Endothelial cell of umbilical vein (primary cell): ENCODE measurements at regions not wholly inside any gene's neighbourhood (a gene's known extent, or its start where the extent isn't known, plus 50 kb on each side); places are given as distances from the start of the nearest gene placed in this dataset.

Source experiments
- BruUV-seq: library from RNA; stranded (reverse); fragments of 400-500 nt; replicated peaks from 2 replicates; lab custom pipeline; 2021; lab: Mats Ljungman, UMichigan
- CTCF ChIA-PET: fragments of 300-600, 350-600 bp; sonication (Branson Sonifier 250); formaldehyde crosslinking; loops from one replicate; lab custom pipeline; 2021; ENCODE audit warnings: antibody characterized with exemption, inconsistent platforms; lab: Charles Lee
- POLR2A ChIA-PET: fragments of 300-600, 350-600 bp; sonication (Branson Sonifier 250); formaldehyde crosslinking; loops from one replicate; lab custom pipeline; 2021; ENCODE audit warnings: antibody characterized with exemption, inconsistent platforms; lab: Charles Lee
- DNase-seq: peaks from one replicate; pipeline ENCODE4 v3.0.0-alpha.2; 2011; ENCODE audit warnings: low read depth, low spot score
- FAIRE-seq: peaks from 2 replicates; lab custom pipeline; 2011; peaks lifted over from hg19 to GRCh38; lab: Jason Lieb, UNC
- H2AFZ ChIP-seq: 2 replicates; pipeline ENCODE4 v1.6.0; 2012; ENCODE audit warnings: low read depth, low read length, control low read depth, inconsistent platforms
- H3K27ac ChIP-seq: 2 replicates; pipeline ENCODE4 v1.5.1; 2011; ENCODE audit warnings: low read depth, mild to moderate bottlenecking, control low read depth, low read length, moderate library complexity; ENCODE audit not compliant: insufficient read depth
- H3K27me3 ChIP-seq, 2 experiments: 2 replicates each; pipeline versions ENCODE4 v1.6.0 to v1.6.1; 2011; ENCODE audit warnings: low read length in 2 of 2, mixed read lengths in 1 of 2; ENCODE audit not compliant: control insufficient read depth in 2 of 2, insufficient read depth in 2 of 2
- H3K36me3 ChIP-seq, 2 experiments: 2 replicates in 1 of 2; 3 replicates in 1 of 2; pipeline ENCODE4 v1.5.1; 2011; ENCODE audit warnings: low read length in 2 of 2, mild to moderate bottlenecking in 1 of 2, moderate library complexity in 1 of 2; ENCODE audit not compliant: control insufficient read depth in 2 of 2, insufficient read depth in 2 of 2; ENCODE audit errors: extremely low read depth in 1 of 2
- H3K4me1 ChIP-seq: 3 replicates; pipeline ENCODE4 v1.5.1; 2011; ENCODE audit warnings: mild to moderate bottlenecking, low read length; ENCODE audit not compliant: control insufficient read depth, insufficient read depth; ENCODE audit errors: extremely low read depth
- H3K4me2 ChIP-seq: 2 replicates; pipeline ENCODE4 v1.6.1; 2011; ENCODE audit warnings: low read length, control low read depth, mixed read lengths; ENCODE audit not compliant: insufficient read depth
- H3K4me3 ChIP-seq, 3 experiments: fragments of 200-600 bp in 1 of 3; sonication (generic), shearing (Covaris generic) in 1 of 3; replicated peaks in 1 of 3; 2 replicates each; pipeline ENCODE4 v1.5.1; 2011 to 2016; ENCODE audit warnings: control low read depth in 3 of 3, low read length in 3 of 3, mild to moderate bottlenecking in 2 of 3, inconsistent platforms in 1 of 3, low read depth in 1 of 3, moderate library complexity in 1 of 3; ENCODE audit not compliant: insufficient read depth in 1 of 3
- H3K79me2 ChIP-seq: 2 replicates; pipeline ENCODE4 v1.6.0; 2012; ENCODE audit warnings: low read length, inconsistent platforms; ENCODE audit not compliant: control insufficient read depth, insufficient read depth
- H3K9ac ChIP-seq: replicated peaks from 2 replicates; pipeline ENCODE3; 2011; ENCODE audit warnings: low read length, control low read depth; ENCODE audit not compliant: insufficient read depth; ENCODE audit errors: extremely low read depth
- H3K9me1 ChIP-seq: replicated peaks from 3 replicates; pipeline ENCODE4 v1.6.0; 2011; ENCODE audit warnings: mild to moderate bottlenecking, low read length; ENCODE audit not compliant: control insufficient read depth, insufficient read depth; ENCODE audit errors: extremely low read depth
- H3K9me3 ChIP-seq: replicated peaks from 2 replicates; pipeline ENCODE4 v1.5.1; 2012; ENCODE audit warnings: low read length, inconsistent platforms; ENCODE audit not compliant: control insufficient read depth, insufficient read depth
- H4K20me1 ChIP-seq: replicated peaks from 2 replicates; pipeline ENCODE3; 2011; ENCODE audit warnings: mild to moderate bottlenecking, low read length; ENCODE audit not compliant: control insufficient read depth, insufficient read depth; ENCODE audit errors: extremely low read depth
- CTCF ChIP-seq, 2 donors: IDR thresholded peaks; 1 replicate in 1 of 2; 2 replicates in 1 of 2; pipeline ENCODE4 v1.5.1; 2011; ENCODE audit warnings: low read length in 2 of 2, mild to moderate bottlenecking in 2 of 2, moderate library complexity in 2 of 2, control low read depth in 1 of 2, inconsistent platforms in 1 of 2, low read depth in 1 of 2; ENCODE audit not compliant: insufficient read depth in 1 of 2; ENCODE audit errors: extremely low read depth in 1 of 2
- EZH2 ChIP-seq: IDR thresholded peaks from 2 replicates; pipeline ENCODE4 v1.6.1; 2012; ENCODE audit warnings: borderline replicate concordance, low read depth, mild to moderate bottlenecking, moderate library complexity, low read length, inconsistent platforms; ENCODE audit not compliant: severe bottlenecking
- FOS ChIP-seq: IDR thresholded peaks from 2 replicates; pipeline ENCODE4 v1.6.1; 2011; ENCODE audit warnings: mild to moderate bottlenecking, low read length, moderate library complexity, borderline replicate concordance; ENCODE audit not compliant: insufficient read depth
- GATA2 ChIP-seq: IDR thresholded peaks from 2 replicates; pipeline ENCODE4 v1.7.0; 2011; ENCODE audit warnings: low read depth, mild to moderate bottlenecking, moderate library complexity, mixed read lengths, low read length; ENCODE audit not compliant: insufficient read length, insufficient read depth
- JUN ChIP-seq: IDR thresholded peaks from 2 replicates; pipeline ENCODE4 v1.6.1; 2011; ENCODE audit warnings: borderline replicate concordance, low read depth; ENCODE audit not compliant: insufficient read length, insufficient read depth
- MAX ChIP-seq: IDR thresholded peaks from 2 replicates; pipeline ENCODE4 v1.6.1; 2011; ENCODE audit not compliant: insufficient read depth, insufficient read length
- MYC ChIP-seq: IDR thresholded peaks from one replicate; pipeline ENCODE4 v1.6.1; 2011; ENCODE audit warnings: mild to moderate bottlenecking, low read depth, low read length
- POLR2A ChIP-seq: IDR thresholded peaks from 2 replicates; pipeline ENCODE4 v1.6.1; 2012; ENCODE audit warnings: low read depth, mild to moderate bottlenecking, control low read depth, low read length
- POLR2AphosphoS5 ChIP-seq: IDR thresholded peaks from 2 replicates; pipeline ENCODE4 v1.6.1; 2012; ENCODE audit warnings: low read depth, mild to moderate bottlenecking, control low read depth, low read length, moderate library complexity; ENCODE audit not compliant: insufficient read depth
- dilution Hi-C: fragments of 300-500 bp; cut with MboI; formaldehyde crosslinking; loops from one replicate; pipeline ENCODE4 v1.15.0; 2019; ENCODE audit warnings: low sequenced_read_pairs; ENCODE audit not compliant: extremely low pct_ligation_motif_present
- intact Hi-C: fragments of 100-400 bp; cut with micrococcal nuclease; formaldehyde crosslinking; loops from one replicate; pipeline ENCODE4 v1.10.0; 2022

GRCh38 chr12:9325471-9325870 lies 117.3 kb upstream of the PZP start:
- no peak overlapping the region for H2AFZ ChIP-seq
- H3K4me2 ChIP-seq, result no peak overlapping the region
- no peaks in the 10 kb centered on the region for H4K20me1 ChIP-seq
- H3K27ac ChIP-seq, result no peak overlapping the region
- no peaks in the 10 kb centered on the region for H3K36me3 ChIP-seq
- dilution Hi-C loops, result no loop called here
- ChIA-PET POLR2A (no interaction called here), CTCF (interaction anchor here (1.7 kb wide), 2 partner anchors 17 to 262 kb away, joined by 3 to 7 read pairs; no protein-coding TSS in a partner anchor)
- H3K27me3 ChIP-seq, result peaks cover 0 to 3% of the 10 kb centered on the region in 2 experiments
- no peak overlapping the region for H3K4me3 ChIP-seq
- no peaks in the 10 kb centered on the region for H3K9me3 ChIP-seq
- DNase-seq, result no peak
- no peaks in the 10 kb centered on the region for H3K9me1 ChIP-seq
- H3K9ac ChIP-seq, result no peak overlapping the region
- FAIRE-seq, result no peak
- no peaks in the 10 kb centered on the region for H3K4me1 ChIP-seq
- H3K79me2 ChIP-seq, result no peaks in the 10 kb centered on the region
- no TSS peak for BruUV-seq
- intact Hi-C loops, result no loop called here
- TF ChIP-seq MYC, result no peak
- TF ChIP-seq EZH2, result no peak
- no peak for TF ChIP-seq FOS
- TF ChIP-seq MAX, result no peak
- TF ChIP-seq JUN, result no peak
- no peak for TF ChIP-seq GATA2
- TF ChIP-seq POLR2A, result no peak
- no peak for TF ChIP-seq POLR2AphosphoS5
- TF ChIP-seq CTCF (IDR thresholded peaks at IDR 0.05; ENCODE audit: extremely low read depth in 1 of 2, insufficient read depth in 1 of 2, low read depth in 1 of 2, low read length in 2 of 2), result no peak
